ENCODE measurements at regions not wholly inside any gene's neighbourhood (a gene's known extent, or its start where the extent isn't known, plus 50 kb on each side); places are given as distances from the start of the nearest gene placed in this dataset.

DNA sequence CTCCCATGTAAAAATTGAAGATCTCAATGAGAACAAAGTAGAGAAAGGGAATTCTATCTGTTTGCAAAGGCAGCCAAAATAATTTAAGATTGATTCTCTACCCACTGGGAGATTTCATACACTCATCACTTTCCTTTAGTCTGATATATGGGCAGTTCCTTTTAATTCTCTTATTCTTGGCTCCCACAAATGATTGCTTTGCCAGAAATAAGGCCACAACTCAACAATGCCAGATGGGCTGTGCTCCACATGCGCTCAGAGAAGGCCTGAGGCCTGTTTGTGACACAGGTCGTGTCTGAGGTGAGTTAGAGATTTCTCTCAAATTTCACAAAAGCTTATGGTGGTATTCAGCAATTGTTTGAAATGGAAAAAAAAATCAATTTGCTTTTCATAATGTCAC, 501.9 kb upstream of the SEMA3D start:
- in situ Hi-C loops (cut with MboI; ENCODE audit: low sequenced_read_pairs in 4 of 4): no loop called here
- ATAC-seq (no peak), DNase-seq (no peak)

DNA sequence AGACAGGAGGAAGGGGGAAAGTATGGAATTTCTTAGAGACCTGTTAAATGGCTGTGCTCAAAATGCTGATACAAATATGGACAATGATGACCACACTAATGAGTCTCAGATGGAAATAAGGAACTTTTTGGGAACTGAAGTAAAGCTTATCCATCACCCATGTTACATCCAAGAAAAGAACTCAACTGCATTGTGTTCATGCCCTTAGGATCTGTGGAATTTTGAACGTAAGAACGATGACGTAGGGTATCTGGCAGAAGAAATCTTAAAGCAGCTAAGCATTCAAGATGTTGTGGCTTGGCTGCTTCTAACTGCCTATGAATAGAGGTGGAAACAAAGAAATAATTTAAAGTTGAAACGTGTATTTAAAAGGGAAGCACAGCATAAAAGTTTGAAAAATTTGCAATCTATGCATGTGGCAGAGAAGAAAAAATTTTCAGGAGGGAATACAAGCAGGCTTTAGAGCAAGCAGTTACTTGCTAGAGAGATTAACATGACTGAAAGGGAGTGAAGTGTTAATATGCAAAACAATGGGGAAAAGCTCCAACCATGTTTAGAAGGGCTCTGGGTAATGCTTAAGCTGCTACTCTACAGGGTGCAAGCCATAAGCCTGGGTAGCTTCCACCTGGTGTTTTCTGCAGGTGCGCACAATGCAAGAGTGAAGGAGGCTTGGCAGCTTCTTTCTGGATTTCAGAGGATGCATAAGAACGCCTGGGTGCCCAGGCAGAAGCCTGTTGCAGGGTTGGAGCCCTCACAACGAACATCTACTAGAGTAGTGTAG, 499.7 kb upstream of the SEMA3D start:
- Histone ChIP-seq H3K4me3 (no peak overlapping the region), H3K27me3 (no peaks in the 10 kb centered on the region), H3K9me3 (no peaks in the 10 kb centered on the region), H3K27ac (no peak overlapping the region), H3K36me3 (no peaks in the 10 kb centered on the region), H3K4me1 (no peaks in the 10 kb centered on the region)
- intact Hi-C loops (cut with DNase I; ENCODE audit: low total_unique reads): no loop called here
- in situ Hi-C loops (cut with MboI; ENCODE audit: low sequenced_read_pairs in 4 of 4): no loop called here
- TF ChIP-seq, protein P1, sequence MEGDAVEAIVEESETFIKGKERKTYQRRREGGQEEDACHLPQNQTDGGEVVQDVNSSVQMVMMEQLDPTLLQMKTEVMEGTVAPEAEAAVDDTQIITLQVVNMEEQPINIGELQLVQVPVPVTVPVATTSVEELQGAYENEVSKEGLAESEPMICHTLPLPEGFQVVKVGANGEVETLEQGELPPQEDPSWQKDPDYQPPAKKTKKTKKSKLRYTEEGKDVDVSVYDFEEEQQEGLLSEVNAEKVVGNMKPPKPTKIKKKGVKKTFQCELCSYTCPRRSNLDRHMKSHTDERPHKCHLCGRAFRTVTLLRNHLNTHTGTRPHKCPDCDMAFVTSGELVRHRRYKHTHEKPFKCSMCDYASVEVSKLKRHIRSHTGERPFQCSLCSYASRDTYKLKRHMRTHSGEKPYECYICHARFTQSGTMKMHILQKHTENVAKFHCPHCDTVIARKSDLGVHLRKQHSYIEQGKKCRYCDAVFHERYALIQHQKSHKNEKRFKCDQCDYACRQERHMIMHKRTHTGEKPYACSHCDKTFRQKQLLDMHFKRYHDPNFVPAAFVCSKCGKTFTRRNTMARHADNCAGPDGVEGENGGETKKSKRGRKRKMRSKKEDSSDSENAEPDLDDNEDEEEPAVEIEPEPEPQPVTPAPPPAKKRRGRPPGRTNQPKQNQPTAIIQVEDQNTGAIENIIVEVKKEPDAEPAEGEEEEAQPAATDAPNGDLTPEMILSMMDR (IDR thresholded peaks at IDR 0.05 in 4 of 5, conservative IDR thresholded peaks at IDR 0.05 in 1 of 5): no peak
- no peak for TF ChIP-seq POLR2A (IDR thresholded peaks at IDR 0.05)
- ATAC-seq (no peak), DNase-seq (no peak)

More for the DNA sequence above, 501.9 kb upstream of the SEMA3D start:
- Histone ChIP-seq H3K27ac (no peak overlapping the region), H3K36me3 (no peaks in the 10 kb centered on the region), H3K4me3 (no peak overlapping the region), H3K4me1 (no peaks in the 10 kb centered on the region), H3K9me3 (no peaks in the 10 kb centered on the region), H3K27me3 (no peaks in the 10 kb centered on the region)
- intact Hi-C loops (cut with DNase I; ENCODE audit: low total_unique reads): no loop called here
- TF ChIP-seq, protein P1 (IDR thresholded peaks at IDR 0.05 in 4 of 5, conservative IDR thresholded peaks at IDR 0.05 in 1 of 5): no peak
- TF ChIP-seq POLR2A (IDR thresholded peaks at IDR 0.05): no peak

DNA sequence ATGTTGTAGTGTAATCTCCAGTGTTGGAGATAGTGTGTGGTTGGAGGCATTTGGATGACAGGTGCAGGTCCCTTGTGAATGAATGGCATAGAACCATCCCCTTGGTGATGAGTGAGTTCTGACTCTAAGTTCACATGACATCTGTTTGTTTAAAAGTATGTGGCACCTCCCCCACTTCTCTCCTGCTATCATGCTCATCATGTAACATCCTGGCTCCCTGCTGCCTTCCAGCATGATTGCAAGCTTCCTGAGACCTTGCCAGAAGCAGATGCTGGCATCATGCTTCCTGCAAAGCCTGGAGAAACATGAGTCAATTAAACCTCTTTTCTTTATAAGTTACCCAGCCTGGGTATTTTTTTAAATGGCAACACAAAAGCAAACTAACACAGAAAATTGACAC, 499.0 kb upstream of the SEMA3D start:
- Histone ChIP-seq H3K4me1 (no peaks in the 10 kb centered on the region), H3K27ac (no peak overlapping the region), H3K4me3 (no peak overlapping the region), H3K9me3 (no peaks in the 10 kb centered on the region), H3K27me3 (no peaks in the 10 kb centered on the region), H3K36me3 (no peaks in the 10 kb centered on the region)
- TF ChIP-seq, protein P1 (IDR thresholded peaks at IDR 0.05 in 4 of 5, conservative IDR thresholded peaks at IDR 0.05 in 1 of 5): no peak
- TF ChIP-seq POLR2A (IDR thresholded peaks at IDR 0.05): no peak
- in situ Hi-C loops (cut with MboI; ENCODE audit: low sequenced_read_pairs in 4 of 4) (no loop called here), intact Hi-C loops (cut with DNase I; ENCODE audit: low total_unique reads) (no loop called here)
- ATAC-seq (no peak), DNase-seq (no peak)

DNA sequence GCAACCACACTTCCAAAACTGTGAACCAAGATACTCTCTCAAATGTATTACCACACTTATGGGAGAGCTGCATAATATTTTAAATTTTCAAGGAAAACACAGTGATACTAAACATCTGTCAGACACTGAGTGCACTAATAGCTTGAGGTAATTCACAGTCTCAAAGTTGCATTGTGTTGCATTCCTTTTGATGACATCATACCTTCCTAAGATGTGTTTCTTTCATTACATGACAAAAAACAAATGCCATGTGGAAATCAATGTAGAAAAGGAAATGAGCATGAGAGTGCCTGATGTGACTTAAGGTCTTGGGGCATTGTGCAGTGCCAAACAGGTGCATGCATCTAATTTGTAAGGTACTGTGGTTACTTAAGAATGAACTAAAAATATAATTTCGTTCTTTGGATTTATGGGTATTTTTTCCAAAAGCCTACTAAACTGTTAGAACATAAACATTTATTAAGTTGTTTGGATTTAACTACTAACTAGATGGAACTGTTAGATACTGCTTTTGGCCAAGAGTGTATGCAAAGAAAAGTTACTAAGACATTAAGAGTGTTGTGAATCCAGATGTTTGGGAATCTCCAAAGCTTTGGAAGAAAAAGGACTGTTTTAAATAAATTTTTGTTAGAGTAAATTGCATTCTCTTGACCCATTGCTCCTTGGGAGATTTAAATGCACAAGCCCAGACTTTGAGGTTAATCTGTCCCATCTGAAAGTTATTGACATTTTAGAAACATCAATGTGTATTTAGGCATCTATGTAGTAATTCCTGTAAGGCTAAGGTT, 496.2 kb upstream of the SEMA3D start:
- Histone ChIP-seq H3K27ac (no peak overlapping the region), H3K36me3 (no peaks in the 10 kb centered on the region), H3K27me3 (no peaks in the 10 kb centered on the region), H3K4me1 (no peaks in the 10 kb centered on the region), H3K9me3 (no peaks in the 10 kb centered on the region), H3K4me3 (no peak overlapping the region)
- TF ChIP-seq, protein P1 (IDR thresholded peaks at IDR 0.05 in 4 of 5, conservative IDR thresholded peaks at IDR 0.05 in 1 of 5): no peak
- TF ChIP-seq POLR2A (IDR thresholded peaks at IDR 0.05): no peak
- intact Hi-C loops (cut with DNase I; ENCODE audit: low total_unique reads) (no loop called here), in situ Hi-C loops (cut with MboI; ENCODE audit: low sequenced_read_pairs in 4 of 4) (no loop called here)
- ATAC-seq (no peak), DNase-seq (no peak)
